ENCODE measurements at regions not wholly inside any gene's neighbourhood (a gene's known extent, or its start where the extent isn't known, plus 50 kb on each side); places are given as distances from the start of the nearest gene placed in this dataset.
A peak's percentile ranks its signal among the peaks of the same experiment; 100 is the strongest.

- DNase-seq (no peak), ATAC-seq (ENCODE audit: low FRiP score) (no peak)
- Histone ChIP-seq H3K4me3 (ENCODE audit: low read length in 2 of 2) (no peak overlapping the region), H3K4me1 (ENCODE audit: control insufficient read depth in 1 of 2, insufficient read depth in 2 of 2, low read length in 2 of 2) (peaks cover 0 to 9% of the 10 kb centered on the region in 2 donors), H3K27ac (ENCODE audit: low read depth in 1 of 2, low read length in 2 of 2) (no peak overlapping the region), H3K27me3 (ENCODE audit: control insufficient read depth in 1 of 2, insufficient read depth in 2 of 2, low read length in 1 of 2) (no peaks in the 10 kb centered on the region), H3K9me3 (ENCODE audit: control insufficient read depth, low read length) (no peaks in the 10 kb centered on the region), H3K36me3 (ENCODE audit: control insufficient read depth in 1 of 2, insufficient read depth in 2 of 2, low read length in 1 of 2) (no peaks in the 10 kb centered on the region)
- 71 to 74% methylated on average over 3 of the region's 3 CpGs for WGBS, 2 donors
- intact Hi-C loops (cut with DNase I), result no loop called here
Measured at GRCh38 chr6:125469915-125470314, 168.1 kb upstream of the HDDC2 start.

GRCh38 chr6:125471667-125472066, 169.9 kb upstream of the HDDC2 start:
- DNase-seq (no peak), ATAC-seq (ENCODE audit: low FRiP score) (no peak)
- intact Hi-C loops (cut with DNase I), result no loop called here
- no peak overlapping the region for H3K4me3 ChIP-seq (ENCODE audit: low read length in 2 of 2)
- 96 to 98% methylated on average over 1 of the region's 1 CpG for WGBS, 2 donors
- peaks cover 0 to 9% of the 10 kb centered on the region in 2 donors for H3K4me1 ChIP-seq (ENCODE audit: control insufficient read depth in 1 of 2, insufficient read depth in 2 of 2, low read length in 2 of 2)
- no peaks in the 10 kb centered on the region for H3K27me3 ChIP-seq (ENCODE audit: control insufficient read depth in 1 of 2, insufficient read depth in 2 of 2, low read length in 1 of 2)
- H3K9me3 ChIP-seq (ENCODE audit: control insufficient read depth, low read length), result no peaks in the 10 kb centered on the region
- no peak overlapping the region for H3K27ac ChIP-seq (ENCODE audit: low read depth in 1 of 2, low read length in 2 of 2)
- no peaks in the 10 kb centered on the region for H3K36me3 ChIP-seq (ENCODE audit: control insufficient read depth in 1 of 2, insufficient read depth in 2 of 2, low read length in 1 of 2)

GRCh38 chr6:125474061-125474460, 172.3 kb upstream of the HDDC2 start:
- 0 to 3% methylated on average over 1 of the region's 1 CpG for WGBS, 2 donors
- Histone ChIP-seq H3K36me3 (ENCODE audit: control insufficient read depth in 1 of 2, insufficient read depth in 2 of 2, low read length in 1 of 2) (no peaks in the 10 kb centered on the region), H3K9me3 (ENCODE audit: control insufficient read depth, low read length) (no peaks in the 10 kb centered on the region), H3K27ac (ENCODE audit: low read depth in 1 of 2, low read length in 2 of 2) (no peak overlapping the region), H3K4me3 (ENCODE audit: low read length in 2 of 2) (no peak overlapping the region), H3K27me3 (ENCODE audit: control insufficient read depth in 1 of 2, insufficient read depth in 2 of 2, low read length in 1 of 2) (no peaks in the 10 kb centered on the region), H3K4me1 (ENCODE audit: control insufficient read depth in 1 of 2, insufficient read depth in 2 of 2, low read length in 2 of 2) (peaks cover 0 to under 1% of the 10 kb centered on the region in 2 donors)
- intact Hi-C loops (cut with DNase I), result no loop called here
- DNase-seq (no peak), ATAC-seq (ENCODE audit: low FRiP score) (no peak)

GRCh38 chr6:125477156-125477555, 175.4 kb upstream of the HDDC2 start:
- intact Hi-C loops (cut with DNase I), result loop anchor here in 1 of 2 donors (5.0 kb wide), 1 partner anchor 65 kb away; no protein-coding TSS in a partner anchor
- 69 to 73% methylated on average over 4 of the region's 4 CpGs for whole genome bisulfite sequencing, 2 donors
- no peak overlapping the region for H3K27ac ChIP-seq (ENCODE audit: low read depth in 1 of 2, low read length in 2 of 2)
- no peaks in the 10 kb centered on the region for H3K9me3 ChIP-seq (ENCODE audit: control insufficient read depth, low read length)
- H3K4me3 ChIP-seq (ENCODE audit: low read length in 2 of 2), result no peak overlapping the region
- no peaks in the 10 kb centered on the region for H3K36me3 ChIP-seq (ENCODE audit: control insufficient read depth in 1 of 2, insufficient read depth in 2 of 2, low read length in 1 of 2)
- H3K27me3 ChIP-seq (ENCODE audit: control insufficient read depth in 1 of 2, insufficient read depth in 2 of 2, low read length in 1 of 2), result no peaks in the 10 kb centered on the region
- ATAC-seq (ENCODE audit: low FRiP score) (no peak), DNase-seq (no peak)
- peaks cover 0 to 1% of the 10 kb centered on the region in 2 donors for H3K4me1 ChIP-seq (ENCODE audit: control insufficient read depth in 1 of 2, insufficient read depth in 2 of 2, low read length in 2 of 2)

- Histone ChIP-seq H3K4me3 (ENCODE audit: low read length in 2 of 2) (no peak overlapping the region), H3K27me3 (ENCODE audit: control insufficient read depth in 1 of 2, insufficient read depth in 2 of 2, low read length in 1 of 2) (no peaks in the 10 kb centered on the region), H3K4me1 (ENCODE audit: control insufficient read depth in 1 of 2, insufficient read depth in 2 of 2, low read length in 2 of 2) (peaks cover 0 to 1% of the 10 kb centered on the region in 2 donors), H3K27ac (ENCODE audit: low read depth in 1 of 2, low read length in 2 of 2) (no peak overlapping the region), H3K9me3 (ENCODE audit: control insufficient read depth, low read length) (no peaks in the 10 kb centered on the region), H3K36me3 (ENCODE audit: control insufficient read depth in 1 of 2, insufficient read depth in 2 of 2, low read length in 1 of 2) (no peaks in the 10 kb centered on the region)
- intact Hi-C loops (cut with DNase I), result loop anchor here in 1 of 2 donors (5.0 kb wide), 1 partner anchor 64 kb away; no protein-coding TSS in a partner anchor
- ATAC-seq (ENCODE audit: low FRiP score) (peak; percentile 44), DNase-seq (no peak)
- WGBS, 2 donors, result 55 to 69% methylated on average over 3 of the region's 3 CpGs
Measured at GRCh38 chr6:125477844-125478243, 176.1 kb upstream of the HDDC2 start.

- Histone ChIP-seq H3K36me3 (ENCODE audit: control insufficient read depth in 1 of 2, insufficient read depth in 2 of 2, low read length in 1 of 2) (no peaks in the 10 kb centered on the region), H3K4me3 (ENCODE audit: low read length in 2 of 2) (no peak overlapping the region), H3K9me3 (ENCODE audit: control insufficient read depth, low read length) (no peaks in the 10 kb centered on the region), H3K4me1 (ENCODE audit: control insufficient read depth in 1 of 2, insufficient read depth in 2 of 2, low read length in 2 of 2) (peaks cover 0 to 1% of the 10 kb centered on the region in 2 donors), H3K27ac (ENCODE audit: low read depth in 1 of 2, low read length in 2 of 2) (no peak overlapping the region), H3K27me3 (ENCODE audit: control insufficient read depth in 1 of 2, insufficient read depth in 2 of 2, low read length in 1 of 2) (no peaks in the 10 kb centered on the region)
- DNase-seq (no peak), ATAC-seq (ENCODE audit: low FRiP score) (no peak)
- intact Hi-C loops (cut with DNase I), result no loop called here
- 36 to 43% methylated on average over 2 of the region's 2 CpGs for WGBS, 2 donors
Measured at GRCh38 chr6:125480146-125480545, 178.4 kb upstream of the HDDC2 start.

- Histone ChIP-seq H3K36me3 (ENCODE audit: control insufficient read depth in 1 of 2, insufficient read depth in 2 of 2, low read length in 1 of 2) (no peaks in the 10 kb centered on the region), H3K27me3 (ENCODE audit: control insufficient read depth in 1 of 2, insufficient read depth in 2 of 2, low read length in 1 of 2) (no peaks in the 10 kb centered on the region), H3K4me3 (ENCODE audit: low read length in 2 of 2) (no peak overlapping the region), H3K27ac (ENCODE audit: low read depth in 1 of 2, low read length in 2 of 2) (no peak overlapping the region), H3K4me1 (ENCODE audit: control insufficient read depth in 1 of 2, insufficient read depth in 2 of 2, low read length in 2 of 2) (peaks cover 0 to 1% of the 10 kb centered on the region in 2 donors), H3K9me3 (ENCODE audit: control insufficient read depth, low read length) (no peaks in the 10 kb centered on the region)
- 58 to 59% methylated on average over 1 of the region's 1 CpG for WGBS, 2 donors
- intact Hi-C loops (cut with DNase I), result no loop called here
- peak in 1 of 2 donors; percentile 49 for DNase-seq
- ATAC-seq (ENCODE audit: low FRiP score), result no peak
Measured at GRCh38 chr6:125480571-125480970, 178.8 kb upstream of the HDDC2 start.

GRCh38 chr6:125481056-125481455, 179.3 kb upstream of the HDDC2 start:
- H3K27me3 ChIP-seq (ENCODE audit: control insufficient read depth in 1 of 2, insufficient read depth in 2 of 2, low read length in 1 of 2), result no peaks in the 10 kb centered on the region

GRCh38 chr6:125485757-125486156, 184.0 kb upstream of the HDDC2 start:
- Histone ChIP-seq H3K36me3 (ENCODE audit: control insufficient read depth in 1 of 2, insufficient read depth in 2 of 2, low read length in 1 of 2) (no peaks in the 10 kb centered on the region), H3K9me3 (ENCODE audit: control insufficient read depth, low read length) (no peaks in the 10 kb centered on the region), H3K4me1 (ENCODE audit: control insufficient read depth in 1 of 2, insufficient read depth in 2 of 2, low read length in 2 of 2) (peaks cover 0 to 2% of the 10 kb centered on the region in 2 donors), H3K27ac (ENCODE audit: low read depth in 1 of 2, low read length in 2 of 2) (no peak overlapping the region), H3K4me3 (ENCODE audit: low read length in 2 of 2) (no peak overlapping the region), H3K27me3 (ENCODE audit: control insufficient read depth in 1 of 2, insufficient read depth in 2 of 2, low read length in 1 of 2) (no peaks in the 10 kb centered on the region)
- 84 to 96% methylated on average over 4 of the region's 4 CpGs for WGBS, 2 donors
- no peak for DNase-seq
- ATAC-seq (ENCODE audit: low FRiP score), result no peak
- intact Hi-C loops (cut with DNase I), result no loop called here

More at GRCh38 chr6:125481056-125481455, 179.3 kb upstream of the HDDC2 start:
- Histone ChIP-seq H3K27ac (ENCODE audit: low read depth in 1 of 2, low read length in 2 of 2) (no peak overlapping the region), H3K4me1 (ENCODE audit: control insufficient read depth in 1 of 2, insufficient read depth in 2 of 2, low read length in 2 of 2) (peaks cover 0 to 1% of the 10 kb centered on the region in 2 donors), H3K9me3 (ENCODE audit: control insufficient read depth, low read length) (no peaks in the 10 kb centered on the region), H3K4me3 (ENCODE audit: low read length in 2 of 2) (no peak overlapping the region), H3K36me3 (ENCODE audit: control insufficient read depth in 1 of 2, insufficient read depth in 2 of 2, low read length in 1 of 2) (no peaks in the 10 kb centered on the region)
- ATAC-seq (ENCODE audit: low FRiP score) (no peak), DNase-seq (no peak)
- WGBS, 2 donors, result 45 to 51% methylated on average over 1 of the region's 1 CpG
- intact Hi-C loops (cut with DNase I), result no loop called here
